ENCODE measurements at regions not wholly inside any gene's neighbourhood (a gene's known extent, or its start where the extent isn't known, plus 50 kb on each side); places are given as distances from the start of the nearest gene placed in this dataset.

DNA sequence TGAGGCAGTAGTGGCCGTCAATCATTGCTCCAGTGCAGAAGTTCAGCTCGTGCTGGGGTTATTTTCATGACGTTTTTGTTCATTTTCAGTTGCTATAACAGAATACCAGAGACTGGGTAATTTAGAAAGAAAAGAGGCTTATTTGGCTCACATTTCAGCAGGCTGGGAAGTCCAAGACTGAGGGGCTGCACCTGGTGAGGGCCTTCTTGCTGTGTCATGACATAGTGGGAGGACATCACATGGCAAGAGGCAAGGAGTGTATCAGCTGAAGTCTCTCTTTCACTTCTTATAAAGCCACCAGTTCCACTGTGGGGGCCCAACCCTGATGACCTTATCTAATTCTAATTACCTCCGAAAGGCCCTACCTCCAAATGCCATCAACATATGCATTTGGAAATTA is 58.0 kb upstream of the DPP10 start:
- no peak overlapping the region for H3K4me3 ChIP-seq (ENCODE audit: extremely low read depth, insufficient read depth, low read length, poor library complexity, severe bottlenecking)
- 83% methylated on average over 3 of the region's 4 CpGs; no CpG with 5 or more reads in 1 of the 2 experiments for WGBS, 2 experiments (ENCODE audit: insufficient coverage in 2 of 2)
- no peaks in the 10 kb centered on the region for H3K9me3 ChIP-seq (ENCODE audit: control insufficient read depth, low read length)

DNA sequence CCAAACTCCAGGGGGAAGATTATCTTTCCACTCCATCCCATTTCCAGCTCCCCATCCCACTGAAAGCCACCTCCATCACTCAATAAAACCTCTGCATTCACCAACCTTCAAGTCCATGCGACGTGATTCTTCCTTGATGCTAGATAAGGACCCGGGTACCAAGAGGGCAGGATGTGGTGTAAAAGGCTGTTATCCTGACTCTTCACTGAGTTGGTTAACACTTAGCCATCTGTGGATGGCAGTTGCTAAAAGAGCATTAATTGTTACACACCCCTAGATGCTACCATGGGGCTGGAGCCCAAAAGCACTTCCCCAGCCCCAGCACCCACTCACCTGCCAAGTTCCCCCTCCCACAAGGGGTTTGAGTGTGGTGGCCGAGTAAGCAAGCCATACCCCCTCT is 53.4 kb upstream of the DPP10 start:
- H3K4me1 ChIP-seq (ENCODE audit: control insufficient read depth, insufficient read depth, low read length, poor library complexity, severe bottlenecking): no peaks in the 10 kb centered on the region
- no peaks in the 10 kb centered on the region for H3K9me3 ChIP-seq (ENCODE audit: control insufficient read depth, low read length)
- 90 to 92% methylated on average over 2 to 3 of the region's 4 CpGs for WGBS, 2 experiments (ENCODE audit: insufficient coverage in 2 of 2)
- no peak overlapping the region for H3K4me3 ChIP-seq (ENCODE audit: extremely low read depth, insufficient read depth, low read length, poor library complexity, severe bottlenecking)
- no peak overlapping the region for H3K27ac ChIP-seq (ENCODE audit: low read depth, low read length, severe bottlenecking)
- no peaks in the 10 kb centered on the region for H3K36me3 ChIP-seq (ENCODE audit: control insufficient read depth, insufficient read depth, low read length)

More for the DNA sequence above, 58.0 kb upstream of the DPP10 start:
- Histone ChIP-seq H3K4me1 (ENCODE audit: control insufficient read depth, insufficient read depth, low read length, poor library complexity, severe bottlenecking) (no peaks in the 10 kb centered on the region), H3K36me3 (ENCODE audit: control insufficient read depth, insufficient read depth, low read length) (no peaks in the 10 kb centered on the region), H3K27ac (ENCODE audit: low read depth, low read length, severe bottlenecking) (no peak overlapping the region)
